Fibroblast of skin of right biceps (primary cell): ENCODE measurements at regions not wholly inside any gene's neighbourhood (a gene's known extent, or its start where the extent isn't known, plus 50 kb on each side); places are given as distances from the start of the nearest gene placed in this dataset.

Experiments
- DNase-seq: peaks from one replicate; pipeline ENCODE4 v3.0.0-alpha.2; 2013

DNA sequence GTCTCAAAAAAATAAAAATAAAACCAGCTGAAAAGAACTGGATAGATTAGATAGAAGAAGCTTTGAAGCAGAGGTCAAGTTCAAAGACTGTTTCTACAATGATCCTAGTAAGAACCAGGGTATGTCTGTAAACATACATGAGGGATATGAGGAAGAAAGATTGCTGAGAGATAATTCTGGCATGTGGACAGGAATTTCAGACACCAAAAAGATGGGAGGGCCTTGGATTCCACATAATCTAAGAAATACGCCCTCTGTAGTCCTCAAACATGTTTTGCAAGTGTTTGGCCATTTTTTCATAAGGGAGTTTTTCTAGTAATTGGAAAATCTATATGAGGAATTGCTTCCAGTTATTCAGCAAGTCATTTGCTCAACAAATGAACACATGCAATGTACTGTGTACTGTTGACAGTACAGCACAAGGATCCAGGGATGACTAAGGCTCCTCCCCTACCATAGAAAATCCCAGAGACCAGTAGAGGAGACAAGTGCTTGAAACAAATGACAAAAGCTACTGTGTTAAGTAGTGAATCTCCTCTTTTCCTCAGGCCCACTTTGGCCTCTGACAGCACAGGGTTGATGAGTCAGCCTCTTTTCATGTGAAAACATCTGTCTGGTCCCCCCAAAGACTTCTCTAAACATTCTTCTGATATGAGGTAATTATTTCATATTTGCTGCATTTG, 795.9 kb downstream of the MAFB start:
- peak; percentile 90 for DNase-seq

DNA sequence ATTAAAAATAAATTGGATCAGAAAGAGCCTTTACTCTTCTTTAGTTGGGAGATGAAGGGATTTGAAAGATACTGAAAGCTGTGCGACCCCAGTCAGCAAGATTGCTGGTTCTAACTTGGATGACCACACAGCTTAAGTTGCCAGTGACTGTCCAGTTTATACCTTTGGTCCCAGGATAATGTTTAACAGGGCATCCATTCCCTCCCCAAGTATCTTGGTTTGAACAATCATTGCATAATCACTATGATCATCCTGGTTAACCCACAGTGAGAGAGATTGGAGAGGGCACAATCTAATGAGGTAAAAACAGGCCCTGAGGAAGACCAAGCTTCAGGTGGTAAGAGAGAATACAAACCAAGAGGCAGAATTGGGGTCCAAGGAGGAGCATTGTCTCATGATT, 798.3 kb downstream of the MAFB start:
- no peak for DNase-seq

DNA sequence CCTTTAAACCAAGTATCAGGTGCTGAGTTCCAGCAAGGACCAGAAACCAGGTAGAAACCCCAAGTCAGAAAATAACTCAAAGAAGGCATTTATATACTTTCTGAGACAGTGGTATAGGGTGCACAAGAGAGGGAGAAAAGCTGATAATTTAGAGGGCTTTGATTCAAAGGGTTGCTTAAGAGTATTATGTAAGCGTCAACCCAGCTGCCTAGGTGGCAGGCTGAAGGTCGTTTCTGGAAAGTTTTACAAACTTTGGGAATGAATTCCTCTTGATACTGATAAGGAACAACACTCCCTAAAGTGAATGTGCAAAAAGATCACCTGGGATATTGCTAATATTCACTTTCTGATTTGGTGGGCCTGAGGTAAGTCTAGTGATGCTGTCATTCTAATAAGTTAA, 800.7 kb downstream of the MAFB start:
- no peak for DNase-seq

DNA sequence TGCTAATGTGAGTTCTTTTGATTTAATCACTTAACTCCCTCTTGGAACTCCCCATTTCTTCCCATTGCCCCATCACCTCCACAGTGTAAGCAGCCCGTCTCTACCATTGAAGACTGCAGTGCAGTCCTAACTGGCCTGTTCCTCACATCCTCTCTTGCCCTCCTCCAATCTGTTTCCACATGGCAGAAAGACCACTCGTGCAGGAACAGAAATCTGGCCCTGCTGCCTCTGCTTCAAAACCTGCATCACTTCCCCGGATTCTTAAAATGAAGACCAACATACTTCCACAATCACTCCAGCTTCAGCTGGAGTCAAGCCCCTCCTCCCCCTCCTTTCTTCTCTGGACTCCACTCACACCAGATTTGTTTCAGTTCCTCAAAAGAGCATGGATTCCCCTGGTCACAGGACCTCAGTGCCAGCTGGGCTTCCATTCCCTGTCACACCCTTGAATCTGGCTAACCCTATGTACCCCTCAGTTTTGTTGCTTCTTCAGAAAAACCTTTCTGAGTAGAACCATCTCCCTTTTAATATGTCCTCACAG, 802.3 kb downstream of the MAFB start:
- DNase-seq, result no peak

DNA sequence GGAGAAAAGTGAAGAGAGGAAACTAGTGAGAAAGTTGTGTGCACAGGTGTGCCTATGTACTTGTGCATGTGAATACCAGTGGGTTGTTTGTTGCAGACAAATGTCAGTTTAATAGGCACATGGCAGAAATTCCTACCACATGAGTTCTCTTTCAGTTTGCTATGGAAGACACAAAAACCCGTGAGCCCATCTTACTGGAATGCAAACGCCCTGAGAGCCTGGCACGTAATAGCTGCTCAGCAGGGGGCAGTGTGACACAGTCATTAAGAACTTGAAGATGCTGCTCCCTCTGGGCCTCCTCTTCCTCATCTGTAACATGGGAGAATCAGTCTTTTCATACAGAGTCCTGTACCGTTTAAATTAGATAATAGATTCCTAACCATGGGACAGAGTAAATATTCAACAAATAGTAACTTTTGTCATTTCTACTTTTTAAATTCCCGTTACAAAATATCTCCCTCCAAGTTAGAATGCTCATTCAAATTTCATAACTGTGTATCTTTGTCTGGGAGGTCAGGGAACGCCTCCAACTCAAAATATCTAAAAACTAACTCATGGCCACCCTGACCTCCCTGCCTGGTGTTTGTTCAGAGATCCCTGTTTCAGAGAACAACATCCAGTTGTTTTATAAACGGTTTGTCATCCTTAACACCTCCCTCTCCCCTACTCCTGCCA, 802.9 kb downstream of the MAFB start:
- peak; percentile 93 for DNase-seq

GRCh38 chr20:39882806-39883205, 806.2 kb downstream of the MAFB start:
- no peak for DNase-seq

GRCh38 chr20:39880890-39881289, 808.1 kb downstream of the MAFB start:
- DNase-seq, result peak; percentile 61

- peak; percentile 68 for DNase-seq
These were observed 809.7 kb downstream of the MAFB start for GRCh38 chr20:39879296-39879695.

GRCh38 chr20:39878809-39879208, 810.2 kb downstream of the MAFB start:
- DNase-seq, result no peak

- DNase-seq, result no peak
These were observed 810.7 kb downstream of the MAFB start for GRCh38 chr20:39878320-39878719.

- no peak for DNase-seq
These were observed 811.2 kb downstream of the MAFB start for GRCh38 chr20:39877788-39878187.

- DNase-seq, result no peak
These were observed 811.9 kb downstream of the MAFB start for GRCh38 chr20:39876976-39877635.

DNA sequence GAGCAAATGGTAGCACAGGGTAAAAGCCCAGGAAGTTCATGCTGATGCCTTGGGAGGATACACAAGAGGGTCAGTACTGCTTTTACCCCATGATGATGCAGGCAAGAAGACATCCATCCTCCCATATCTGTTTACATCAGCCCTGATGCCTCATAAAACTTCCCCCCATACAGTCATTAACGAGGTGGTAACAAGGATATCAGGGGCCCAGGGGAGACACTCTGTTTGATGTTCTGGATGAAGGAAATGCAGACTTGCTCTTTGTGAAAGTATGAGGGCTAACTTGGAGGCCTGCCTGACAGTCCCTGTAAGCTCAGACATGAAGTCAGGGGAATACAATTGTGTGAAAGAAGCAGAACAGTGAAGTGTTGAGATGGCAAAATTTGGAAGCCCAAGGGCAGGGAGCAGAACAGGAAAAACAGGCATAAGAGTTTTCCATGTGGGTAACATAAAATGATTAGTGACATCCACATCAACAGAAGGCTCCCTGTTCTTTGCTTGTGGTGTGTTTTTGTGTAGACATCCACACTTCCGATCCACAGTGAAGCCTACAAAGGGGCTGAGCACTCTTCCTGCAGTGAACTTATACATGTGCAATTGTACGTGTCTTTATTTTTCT, 813.4 kb downstream of the MAFB start:
- DNase-seq, result no peak

- DNase-seq, result peak; percentile 81
These were observed 814.8 kb downstream of the MAFB start for GRCh38 chr20:39874049-39874893.

DNA sequence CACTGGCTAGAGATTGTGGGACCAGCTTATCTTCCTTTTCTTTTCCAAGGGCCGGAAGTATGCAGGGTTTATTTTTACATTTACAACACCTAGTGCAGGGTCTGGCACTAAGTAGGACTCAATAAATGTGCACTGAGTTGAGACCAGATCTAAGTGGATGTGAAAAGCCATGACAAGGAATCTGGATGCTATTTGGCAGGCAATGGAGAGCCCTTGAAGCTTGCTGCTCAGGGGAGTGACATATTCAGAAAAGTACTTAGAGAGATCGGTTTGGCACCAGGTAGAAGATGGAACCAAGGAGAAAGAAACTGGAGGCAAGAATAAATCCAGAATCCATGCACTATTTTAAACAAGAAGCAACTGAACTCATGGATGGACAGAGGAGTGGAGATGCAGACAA, 815.8 kb downstream of the MAFB start:
- no peak for DNase-seq

- no peak for DNase-seq
These were observed 818.0 kb downstream of the MAFB start for GRCh38 chr20:39871013-39871412.

- no peak for DNase-seq
These were observed 823.6 kb downstream of the MAFB start for GRCh38 chr20:39865446-39865845.

DNA sequence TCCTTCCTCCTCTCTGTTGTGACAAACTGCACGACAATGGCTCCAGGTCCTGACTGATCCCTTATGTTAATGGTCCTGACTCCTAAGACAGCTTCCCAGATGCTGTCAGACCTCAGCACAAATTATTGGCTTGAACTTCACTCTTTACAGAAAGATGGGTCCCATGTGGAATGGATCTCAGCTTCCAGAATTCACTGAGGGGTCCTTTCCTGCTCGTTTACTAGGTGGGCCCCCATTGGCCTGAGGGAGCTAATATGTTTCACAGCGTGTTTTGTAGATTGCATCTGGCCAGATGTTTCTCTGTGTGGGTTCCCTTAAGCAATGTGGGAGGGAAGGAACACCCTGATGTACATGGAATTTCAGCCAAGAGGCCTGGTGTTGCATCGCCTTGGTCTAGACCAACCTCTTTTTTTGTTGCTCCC, 826.6 kb downstream of the MAFB start:
- no peak for DNase-seq

- DNase-seq, result no peak
These were observed 827.7 kb downstream of the MAFB start for GRCh38 chr20:39861381-39861780.

- no peak for DNase-seq
These were observed 831.2 kb downstream of the MAFB start for GRCh38 chr20:39857835-39858234.

DNA sequence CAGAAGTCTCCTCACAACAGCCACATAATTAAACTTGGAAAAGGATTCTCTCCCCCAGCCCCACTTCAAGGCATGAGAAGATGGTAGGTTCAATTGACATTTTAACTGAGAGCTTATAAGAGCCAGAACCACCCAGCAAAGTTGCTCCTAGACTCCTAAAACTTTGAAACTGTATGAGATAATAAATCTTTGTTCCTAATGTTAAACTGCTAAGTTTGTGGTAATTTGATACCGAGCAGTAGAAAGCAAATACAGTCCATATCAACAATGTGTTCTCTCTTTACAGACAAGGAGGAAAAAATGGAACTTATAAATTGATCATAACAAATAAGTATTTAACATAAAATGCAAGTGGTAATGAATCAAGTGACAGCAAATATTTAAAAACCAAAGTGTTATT, 831.8 kb downstream of the MAFB start:
- no peak for DNase-seq

DNA sequence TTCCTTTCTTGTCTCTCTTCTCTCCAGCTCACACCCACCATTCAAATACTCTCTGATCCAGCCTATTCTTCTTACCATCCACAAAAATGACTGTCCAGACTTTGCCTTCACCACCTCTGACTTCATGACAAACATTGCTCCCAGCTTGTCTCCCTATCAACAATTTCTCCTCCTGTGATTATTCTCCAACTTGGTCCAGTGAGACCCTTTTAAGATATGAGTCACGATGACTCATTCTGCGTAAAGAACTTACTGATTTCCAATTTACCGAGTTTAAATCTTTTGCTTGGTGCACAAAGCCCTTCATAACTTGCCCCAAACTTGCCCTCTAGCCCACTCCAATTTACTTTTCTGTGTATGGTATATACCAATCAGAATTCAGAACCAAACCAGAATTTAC, 833.2 kb downstream of the MAFB start:
- peak; percentile 66 for DNase-seq

DNA sequence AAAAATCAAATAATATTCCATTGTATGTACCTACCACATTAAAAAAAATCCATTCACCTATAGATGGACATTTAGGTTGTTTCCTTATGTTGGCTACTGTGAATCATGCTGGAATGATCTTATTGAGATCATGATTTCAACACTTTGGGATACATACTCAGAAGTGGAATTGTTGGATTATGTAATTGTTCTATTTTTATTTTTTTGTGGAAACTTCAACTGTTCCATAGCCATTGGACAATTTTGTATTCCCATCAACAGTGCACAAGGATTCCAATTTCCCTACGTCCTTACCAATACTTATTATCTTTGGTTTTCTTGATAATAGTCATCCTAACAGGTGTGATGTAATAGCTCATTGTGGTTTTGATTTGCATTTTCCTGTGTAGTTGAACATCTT, 834.0 kb downstream of the MAFB start:
- peak; percentile 36 for DNase-seq
